DLD1 (cell line): ENCODE measurements at regions not wholly inside any gene's neighbourhood (a gene's known extent, or its start where the extent isn't known, plus 50 kb on each side); places are given as distances from the start of the nearest gene placed in this dataset.

Experiments
- in situ Hi-C: cut with HindIII; loops from 2 replicates; pipeline ENCODE4 v1.10.0; 2017; ENCODE audit warnings: low sequenced_read_pairs

- in situ Hi-C loops = no loop called here
Observed at GRCh38 chr2:108067820-108068405, 81.6 kb downstream of the SLC5A7 start.

- in situ Hi-C loops = loop anchor here (10.0 kb wide), 1 partner anchor 115 kb away; no protein-coding TSS in a partner anchor
Observed at GRCh38 chr2:108069515-108070310, 83.4 kb downstream of the SLC5A7 start.

GRCh38 chr2:108073415-108074072 lies 87.2 kb downstream of the SLC5A7 start:
- in situ Hi-C loops = loop anchor here (10.0 kb wide), 1 partner anchor 111 kb away; no protein-coding TSS in a partner anchor

- in situ Hi-C loops = loop anchor here (10.0 kb wide), 1 partner anchor 111 kb away; no protein-coding TSS in a partner anchor
Observed at GRCh38 chr2:108074150-108074549, 87.8 kb downstream of the SLC5A7 start.

- in situ Hi-C loops = loop anchor here (10.0 kb wide), 1 partner anchor 110 kb away; no protein-coding TSS in a partner anchor
Observed at GRCh38 chr2:108074946-108075345, 88.6 kb downstream of the SLC5A7 start.

- in situ Hi-C loops = loop anchor here (10.0 kb wide), 1 partner anchor 108 kb away; no protein-coding TSS in a partner anchor
Observed at GRCh38 chr2:108076527-108076926, 90.2 kb downstream of the SLC5A7 start.

GRCh38 chr2:108079736-108080135 lies 93.4 kb downstream of the SLC5A7 start:
- in situ Hi-C loops = loop anchor here (10.0 kb wide), 1 partner anchor 105 kb away; no protein-coding TSS in a partner anchor

GRCh38 chr2:108080177-108080576 lies 93.9 kb downstream of the SLC5A7 start:
- in situ Hi-C loops = no loop called here

GRCh38 chr2:108082978-108083377 lies 96.7 kb downstream of the SLC5A7 start:
- in situ Hi-C loops = no loop called here

GRCh38 chr2:108084311-108084710 lies 98.0 kb downstream of the SLC5A7 start:
- in situ Hi-C loops = no loop called here

- in situ Hi-C loops = loop anchor here (10.0 kb wide), 1 partner anchor 158 kb away; no protein-coding TSS in a partner anchor
Observed at GRCh38 chr2:108092886-108093285, 106.6 kb downstream of the SLC5A7 start.

- in situ Hi-C loops = no loop called here
Observed at GRCh38 chr2:108101481-108101880, 115.2 kb downstream of the SLC5A7 start.

GRCh38 chr2:108106731-108107130 lies 120.4 kb downstream of the SLC5A7 start:
- in situ Hi-C loops = no loop called here

GRCh38 chr2:108111936-108112335 lies 125.6 kb downstream of the SLC5A7 start:
- in situ Hi-C loops = no loop called here

GRCh38 chr2:108115868-108116267 lies 123.9 kb upstream of the SULT1C3 start:
- in situ Hi-C loops = no loop called here

GRCh38 chr2:108118996-108119395 lies 120.8 kb upstream of the SULT1C3 start:
- in situ Hi-C loops = no loop called here

- in situ Hi-C loops = no loop called here
Observed at GRCh38 chr2:108119492-108119891, 120.3 kb upstream of the SULT1C3 start.

GRCh38 chr2:108124736-108125495 lies 114.9 kb upstream of the SULT1C3 start:
- in situ Hi-C loops = no loop called here

GRCh38 chr2:108125581-108125980 lies 114.2 kb upstream of the SULT1C3 start:
- in situ Hi-C loops = no loop called here

GRCh38 chr2:108128249-108128648 lies 111.5 kb upstream of the SULT1C3 start:
- in situ Hi-C loops = no loop called here

GRCh38 chr2:108129636-108130035 lies 110.1 kb upstream of the SULT1C3 start:
- in situ Hi-C loops = no loop called here
